HL-60 (cell line): ENCODE measurements at regions not wholly inside any gene's neighbourhood (a gene's known extent, or its start where the extent isn't known, plus 50 kb on each side); places are given as distances from the start of the nearest gene placed in this dataset.

Experiments used
- DNase-seq, 2 experiments: peaks; one replicate each; pipeline ENCODE4 v3.0.0-alpha.2; 2010 to 2020; ENCODE audit warnings: low read depth in 1 of 2, low spot score in 1 of 2
- H3K27ac ChIP-seq: fragments of 250-450 bp; sonication (Bioruptor Pico); replicated peaks from 2 replicates; pipeline ENCODE4 v1.5.1; 2020; ENCODE audit warnings: mild to moderate bottlenecking, moderate library complexity
- H3K27me3 ChIP-seq: fragments of 250-450 bp; sonication (Bioruptor Pico); 2 replicates; pipeline ENCODE4 v1.5.1; 2021; ENCODE audit warnings: mild to moderate bottlenecking, moderate library complexity; ENCODE audit not compliant: insufficient read depth, poor library complexity, severe bottlenecking
- H3K4me3 ChIP-seq: replicated peaks from 2 replicates; pipeline ENCODE4 v1.5.1; 2011; ENCODE audit warnings: mild to moderate bottlenecking, control low read depth, low read length; ENCODE audit not compliant: insufficient read depth
- CTCF ChIP-seq: IDR thresholded peaks from one replicate; pipeline ENCODE4 v1.5.1; 2011; ENCODE audit warnings: low read length, control low read depth, inconsistent platforms; ENCODE audit not compliant: insufficient read depth
- GABPA ChIP-seq: IDR thresholded peaks from 2 replicates; pipeline ENCODE4 v1.6.1; 2012; ENCODE audit warnings: low read depth
- POLR2AphosphoS5 ChIP-seq: IDR thresholded peaks from 2 replicates; pipeline ENCODE4 v1.6.1; 2012; ENCODE audit warnings: low read depth
- REST ChIP-seq: IDR thresholded peaks from 2 replicates; pipeline ENCODE4 v1.6.1; 2012; ENCODE audit warnings: low read depth; ENCODE audit not compliant: insufficient replicate concordance
- SPI1 ChIP-seq: IDR thresholded peaks from 2 replicates; pipeline ENCODE4 v1.6.1; 2012; ENCODE audit warnings: low read depth, mild to moderate bottlenecking, borderline replicate concordance

- no peak overlapping the region for H3K4me3 ChIP-seq
- TF ChIP-seq POLR2AphosphoS5 (no peak), SPI1 (no peak), CTCF (no peak), REST (no peak), GABPA (no peak)
- no peak overlapping the region for H3K27ac ChIP-seq
- H3K27me3 ChIP-seq = no peaks in the 10 kb centered on the region
- DNase-seq = no peak
Measured at GRCh38 chr10:129344731-129345355, 122.2 kb upstream of the MGMT start.

- DNase-seq = no peak
- Histone ChIP-seq H3K4me3 (no peak overlapping the region), H3K27ac (no peak overlapping the region), H3K27me3 (no peaks in the 10 kb centered on the region)
- TF ChIP-seq CTCF = no peak
- TF ChIP-seq REST = no peak
- no peak for TF ChIP-seq SPI1
- no peak for TF ChIP-seq POLR2AphosphoS5
- no peak for TF ChIP-seq GABPA
Measured at GRCh38 chr10:129345763-129346162, 121.3 kb upstream of the MGMT start.

- DNase-seq = no peak
Measured at GRCh38 chr10:129350690-129351089, 116.4 kb upstream of the MGMT start.

More at GRCh38 chr10:129350690-129351089, 116.4 kb upstream of the MGMT start:
- TF ChIP-seq SPI1 = no peak
- no peak for TF ChIP-seq POLR2AphosphoS5
- TF ChIP-seq GABPA = no peak
- TF ChIP-seq CTCF = no peak
- TF ChIP-seq REST = no peak
- Histone ChIP-seq H3K4me3 (no peak overlapping the region), H3K27ac (no peak overlapping the region), H3K27me3 (no peaks in the 10 kb centered on the region)
